Peyer's patch (tissue), 4 donors: ENCODE measurements at regions not wholly inside any gene's neighbourhood (a gene's known extent, or its start where the extent isn't known, plus 50 kb on each side); places are given as distances from the start of the nearest gene placed in this dataset.

Source experiments
- DNase-seq, 3 donors: peaks; one replicate each; pipeline ENCODE4 v3.0.0-alpha.2; 2017 to 2019
- H3K27ac ChIP-seq, 4 donors: fragments of 200-600 bp; sonication (generic); one replicate each; pipeline ENCODE4 v1.5.1; 2016 to 2019
- H3K27me3 ChIP-seq, 2 donors: fragments of 200-600 bp; sonication (generic); one replicate each; pipeline ENCODE4 v1.5.1; 2019
- H3K36me3 ChIP-seq, 3 donors: fragments of 200-600 bp; sonication (generic); one replicate each; pipeline ENCODE4 v1.5.1; 2016 to 2019
- H3K4me1 ChIP-seq, 4 donors: fragments of 200-600 bp; sonication (generic); one replicate each; pipeline ENCODE4 v1.5.1; 2016 to 2019
- H3K4me3 ChIP-seq, 4 donors: fragments of 200-600 bp; sonication (generic); 1 replicate in 3 of 4; 2 replicates in 1 of 4; pipeline ENCODE4 v1.5.1; 2016 to 2019; ENCODE audit warnings: mild to moderate bottlenecking in 1 of 4
- H3K9me3 ChIP-seq, 4 donors: fragments of 200-600 bp; sonication (generic); one replicate each; pipeline ENCODE4 v1.5.1; 2016 to 2019; ENCODE audit warnings: mild to moderate bottlenecking in 1 of 4
- POLR2A ChIP-seq, 2 donors: fragments of 450-650 bp; IDR thresholded peaks; one replicate each; pipeline ENCODE4 v1.5.1; 2017; ENCODE audit warnings: antibody characterized with exemption in 2 of 2, mild to moderate bottlenecking in 2 of 2, moderate library complexity in 2 of 2
- TF ChIP-seq, protein P1 (sequence below), 6 experiments: fragments of 450-650 bp in 4 of 6; fragments of 200-600 bp in 2 of 6; sonication (generic) in 1 of 6; IDR thresholded peaks; one replicate each; pipeline ENCODE4 v1.5.1; 2017 to 2019; ENCODE audit warnings: antibody characterized with exemption in 6 of 6, mild to moderate bottlenecking in 3 of 6, moderate library complexity in 1 of 6

- DNase-seq: no peak
Measured at GRCh38 chr1:59195151-59195550, 101.7 kb upstream of the FGGY start.

DNA sequence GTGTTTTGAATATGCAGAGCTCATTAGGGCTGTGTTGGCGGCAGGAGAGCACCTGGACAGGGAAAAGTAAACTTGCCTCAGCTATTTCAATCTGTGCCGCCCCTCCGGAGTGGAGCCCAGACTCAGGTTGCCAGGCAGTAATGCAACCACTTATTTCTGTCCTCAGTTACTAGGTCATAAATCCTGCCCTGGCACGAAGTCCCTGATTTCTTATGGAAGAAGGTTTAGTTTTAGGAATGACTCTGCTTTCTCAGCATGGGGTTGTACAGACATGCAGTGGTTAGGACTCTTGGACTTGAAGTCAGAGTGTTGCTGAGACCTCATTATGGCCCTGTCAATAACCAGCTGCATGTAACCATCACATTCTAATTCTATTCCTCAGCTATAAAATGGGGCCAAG lies 98.3 kb upstream of the FGGY start:
- DNase-seq: no peak
- Histone ChIP-seq H3K4me3 (no peak overlapping the region), H3K36me3 (no peaks in the 10 kb centered on the region), H3K27ac (no peak overlapping the region), H3K4me1 (peaks cover 0 to 11% (median 0%) of the 10 kb centered on the region in 4 donors), H3K27me3 (no peaks in the 10 kb centered on the region), H3K9me3 (peaks cover 0 to 12% (median 0%) of the 10 kb centered on the region in 4 donors)
- TF ChIP-seq, protein P1, sequence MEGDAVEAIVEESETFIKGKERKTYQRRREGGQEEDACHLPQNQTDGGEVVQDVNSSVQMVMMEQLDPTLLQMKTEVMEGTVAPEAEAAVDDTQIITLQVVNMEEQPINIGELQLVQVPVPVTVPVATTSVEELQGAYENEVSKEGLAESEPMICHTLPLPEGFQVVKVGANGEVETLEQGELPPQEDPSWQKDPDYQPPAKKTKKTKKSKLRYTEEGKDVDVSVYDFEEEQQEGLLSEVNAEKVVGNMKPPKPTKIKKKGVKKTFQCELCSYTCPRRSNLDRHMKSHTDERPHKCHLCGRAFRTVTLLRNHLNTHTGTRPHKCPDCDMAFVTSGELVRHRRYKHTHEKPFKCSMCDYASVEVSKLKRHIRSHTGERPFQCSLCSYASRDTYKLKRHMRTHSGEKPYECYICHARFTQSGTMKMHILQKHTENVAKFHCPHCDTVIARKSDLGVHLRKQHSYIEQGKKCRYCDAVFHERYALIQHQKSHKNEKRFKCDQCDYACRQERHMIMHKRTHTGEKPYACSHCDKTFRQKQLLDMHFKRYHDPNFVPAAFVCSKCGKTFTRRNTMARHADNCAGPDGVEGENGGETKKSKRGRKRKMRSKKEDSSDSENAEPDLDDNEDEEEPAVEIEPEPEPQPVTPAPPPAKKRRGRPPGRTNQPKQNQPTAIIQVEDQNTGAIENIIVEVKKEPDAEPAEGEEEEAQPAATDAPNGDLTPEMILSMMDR (IDR thresholded peaks at IDR 0.05): no peak
- no peak for TF ChIP-seq POLR2A (IDR thresholded peaks at IDR 0.05)

More at GRCh38 chr1:59195151-59195550, 101.7 kb upstream of the FGGY start:
- Histone ChIP-seq H3K4me1 (peaks cover 0 to 8% (median 0%) of the 10 kb centered on the region in 4 donors), H3K27ac (no peak overlapping the region), H3K9me3 (peaks cover 0 to 13% (median 0%) of the 10 kb centered on the region in 4 donors), H3K4me3 (no peak overlapping the region), H3K27me3 (no peaks in the 10 kb centered on the region), H3K36me3 (no peaks in the 10 kb centered on the region)
- no peak for TF ChIP-seq POLR2A (IDR thresholded peaks at IDR 0.05)
- TF ChIP-seq, protein P1 (IDR thresholded peaks at IDR 0.05): no peak

GRCh38 chr1:59199147-59199546 lies 97.7 kb upstream of the FGGY start:
- DNase-seq: no peak
- Histone ChIP-seq H3K4me1 (peaks cover 0 to 16% (median 0%) of the 10 kb centered on the region in 4 donors), H3K36me3 (no peaks in the 10 kb centered on the region), H3K9me3 (peaks cover 0 to 6% (median 0%) of the 10 kb centered on the region in 4 donors), H3K4me3 (no peak overlapping the region), H3K27me3 (no peaks in the 10 kb centered on the region), H3K27ac (no peak overlapping the region)
- TF ChIP-seq, protein P1 (IDR thresholded peaks at IDR 0.05): no peak
- no peak for TF ChIP-seq POLR2A (IDR thresholded peaks at IDR 0.05)

DNA sequence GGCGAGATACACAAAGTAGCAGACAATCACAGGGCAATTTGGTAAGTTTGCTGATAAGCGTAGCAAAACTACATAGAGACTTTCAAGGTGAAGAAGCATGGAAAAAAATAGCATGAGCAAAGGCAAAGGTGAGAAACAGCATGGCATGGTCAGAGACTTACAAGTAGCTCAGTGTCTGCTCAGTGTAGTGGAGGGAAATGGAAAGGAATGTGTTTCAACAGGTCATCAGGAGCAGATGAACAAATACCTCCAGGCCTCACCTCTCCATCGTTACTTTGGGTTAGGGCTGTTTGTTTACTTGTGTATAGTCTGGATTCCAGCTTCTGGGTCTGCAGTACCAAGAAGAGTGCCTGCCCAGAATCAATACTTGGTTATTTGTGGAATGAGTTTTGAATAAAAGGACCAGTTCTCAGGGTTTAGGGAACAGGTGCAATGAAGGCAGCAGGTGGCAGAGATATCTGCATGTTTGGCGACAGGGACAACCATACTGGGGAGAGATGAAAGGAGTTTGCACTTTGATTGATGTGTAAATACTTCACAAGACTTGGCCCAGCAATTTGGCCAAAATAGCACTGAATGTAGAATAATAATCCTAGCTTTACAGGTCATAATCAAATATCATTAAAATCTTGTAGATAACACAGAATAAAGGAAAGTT lies 97.0 kb upstream of the FGGY start:
- TF ChIP-seq POLR2A (IDR thresholded peaks at IDR 0.05): no peak
- TF ChIP-seq, protein P1 (IDR thresholded peaks at IDR 0.05): no peak
- Histone ChIP-seq H3K9me3 (peaks cover 0 to under 1% (median 0%) of the 10 kb centered on the region in 4 donors), H3K27ac (no peak overlapping the region), H3K4me1 (peaks cover 0 to 17% (median 0%) of the 10 kb centered on the region in 4 donors), H3K4me3 (no peak overlapping the region), H3K36me3 (no peaks in the 10 kb centered on the region), H3K27me3 (no peaks in the 10 kb centered on the region)
- DNase-seq: no peak

DNA sequence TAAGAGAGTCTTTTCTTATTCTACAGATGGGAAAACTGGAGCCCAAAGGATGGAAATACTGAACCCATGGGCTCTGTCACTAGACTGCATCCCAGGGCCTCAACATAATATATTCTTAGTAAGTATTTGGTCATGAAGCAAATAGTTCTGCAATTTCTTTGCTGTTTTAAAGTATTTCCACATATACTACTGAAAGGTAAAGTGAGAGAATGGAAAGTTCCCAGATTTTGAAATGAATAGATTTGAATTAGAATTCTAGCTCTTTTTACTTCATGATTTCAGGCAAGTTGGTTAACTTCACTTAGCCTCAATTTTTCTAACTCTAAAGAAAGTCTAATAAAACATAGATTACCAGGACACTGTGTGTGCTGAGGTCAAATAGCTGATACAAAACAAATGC lies 95.6 kb upstream of the FGGY start:
- no peaks in the 10 kb centered on the region for H3K36me3 ChIP-seq
- H3K9me3 ChIP-seq: no peaks in the 10 kb centered on the region
- H3K27me3 ChIP-seq: no peaks in the 10 kb centered on the region
- H3K27ac ChIP-seq: no peak overlapping the region
- TF ChIP-seq, protein P1 (IDR thresholded peaks at IDR 0.05): no peak
- no peak for TF ChIP-seq POLR2A (IDR thresholded peaks at IDR 0.05)
- peaks cover 0 to 17% (median 0%) of the 10 kb centered on the region in 4 donors for H3K4me1 ChIP-seq
- no peak overlapping the region for H3K4me3 ChIP-seq
- no peak for DNase-seq
